Liver (tissue), 3 donors: ENCODE measurements at regions not wholly inside any gene's neighbourhood (a gene's known extent, or its start where the extent isn't known, plus 50 kb on each side); places are given as distances from the start of the nearest gene placed in this dataset.

Experiments
- GABPA ChIP-seq, 2 donors: IDR thresholded peaks in 1 of 2; conservative IDR thresholded peaks in 1 of 2; 2 replicates each; pipeline ENCODE4 v1.6.1; 2016; ENCODE audit warnings: antibody characterized with exemption in 2 of 2, mild to moderate bottlenecking in 1 of 2, moderate library complexity in 1 of 2
- JUND ChIP-seq, 2 donors: IDR thresholded peaks; 2 replicates each; pipeline ENCODE4 v1.6.1; 2016; ENCODE audit warnings: antibody characterized with exemption in 2 of 2
- RAD21 ChIP-seq, 2 donors: IDR thresholded peaks; 2 replicates each; pipeline ENCODE4 v1.6.1; 2016; ENCODE audit warnings: antibody characterized with exemption in 2 of 2, mild to moderate bottlenecking in 2 of 2
- SP1 ChIP-seq: IDR thresholded peaks from 2 replicates; pipeline ENCODE4 v1.6.1; 2018; ENCODE audit warnings: antibody characterized with exemption, mild to moderate bottlenecking
- TAF1 ChIP-seq: conservative IDR thresholded peaks from 2 replicates; pipeline ENCODE4 v1.6.1; 2016; ENCODE audit warnings: antibody characterized with exemption, mild to moderate bottlenecking
- YY1 ChIP-seq: IDR thresholded peaks from 2 replicates; pipeline ENCODE4 v1.6.1; 2016; ENCODE audit warnings: antibody characterized with exemption, mild to moderate bottlenecking
- TF ChIP-seq, protein P1 (sequence below): fragments of 150-350 bp; IDR thresholded peaks from 2 replicates; pipeline ENCODE4 v1.5.1; 2017; ENCODE audit warnings: improper control_type of control experiment, low read depth, low read length; ENCODE audit not compliant: missing input control
- TF ChIP-seq, protein P2 (sequence below): IDR thresholded peaks from 2 replicates; pipeline ENCODE4 v1.6.1; 2016; ENCODE audit warnings: antibody characterized with exemption
- TF ChIP-seq, protein P3 (sequence below): IDR thresholded peaks from 2 replicates; pipeline ENCODE4 v1.6.1; 2016; ENCODE audit warnings: antibody characterized with exemption, mild to moderate bottlenecking
- TF ChIP-seq, protein P4 (sequence below): IDR thresholded peaks from 2 replicates; pipeline ENCODE4 v1.6.1; 2016; ENCODE audit warnings: antibody characterized with exemption
- donor health status: healthy.
- donor health status: healthy.

DNA sequence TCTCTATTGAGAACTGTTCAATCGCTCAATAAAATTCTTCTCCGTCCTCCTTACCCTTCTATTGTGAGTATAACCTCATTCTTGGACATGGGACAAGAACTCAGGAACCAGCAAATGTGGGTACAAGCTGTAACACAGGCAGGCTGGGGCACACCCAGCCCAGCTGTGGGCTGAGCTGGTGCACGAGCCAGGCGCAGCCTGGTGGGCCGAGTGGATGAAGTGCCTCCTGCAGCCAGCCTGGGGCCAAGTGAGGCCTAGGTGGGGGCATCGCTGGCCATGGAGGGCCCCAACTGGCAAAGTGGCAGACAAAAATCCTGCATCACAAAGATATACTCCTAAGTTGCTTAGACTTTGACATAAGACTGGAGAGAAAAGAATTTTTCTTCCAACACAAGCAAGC is 57.9 kb upstream of the DIAPH3 start:
- TF ChIP-seq, protein P1, sequence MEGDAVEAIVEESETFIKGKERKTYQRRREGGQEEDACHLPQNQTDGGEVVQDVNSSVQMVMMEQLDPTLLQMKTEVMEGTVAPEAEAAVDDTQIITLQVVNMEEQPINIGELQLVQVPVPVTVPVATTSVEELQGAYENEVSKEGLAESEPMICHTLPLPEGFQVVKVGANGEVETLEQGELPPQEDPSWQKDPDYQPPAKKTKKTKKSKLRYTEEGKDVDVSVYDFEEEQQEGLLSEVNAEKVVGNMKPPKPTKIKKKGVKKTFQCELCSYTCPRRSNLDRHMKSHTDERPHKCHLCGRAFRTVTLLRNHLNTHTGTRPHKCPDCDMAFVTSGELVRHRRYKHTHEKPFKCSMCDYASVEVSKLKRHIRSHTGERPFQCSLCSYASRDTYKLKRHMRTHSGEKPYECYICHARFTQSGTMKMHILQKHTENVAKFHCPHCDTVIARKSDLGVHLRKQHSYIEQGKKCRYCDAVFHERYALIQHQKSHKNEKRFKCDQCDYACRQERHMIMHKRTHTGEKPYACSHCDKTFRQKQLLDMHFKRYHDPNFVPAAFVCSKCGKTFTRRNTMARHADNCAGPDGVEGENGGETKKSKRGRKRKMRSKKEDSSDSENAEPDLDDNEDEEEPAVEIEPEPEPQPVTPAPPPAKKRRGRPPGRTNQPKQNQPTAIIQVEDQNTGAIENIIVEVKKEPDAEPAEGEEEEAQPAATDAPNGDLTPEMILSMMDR = no peak
- TF ChIP-seq, protein P2, sequence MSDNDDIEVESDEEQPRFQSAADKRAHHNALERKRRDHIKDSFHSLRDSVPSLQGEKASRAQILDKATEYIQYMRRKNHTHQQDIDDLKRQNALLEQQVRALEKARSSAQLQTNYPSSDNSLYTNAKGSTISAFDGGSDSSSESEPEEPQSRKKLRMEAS = no peak
- TF ChIP-seq JUND (IDR thresholded peaks at IDR 0.05) (no peak), RAD21 (IDR thresholded peaks at IDR 0.05) (no peak), YY1 (no peak), SP1 (no peak), GABPA (IDR thresholded peaks at IDR 0.05 in 1 of 2, conservative IDR thresholded peaks at IDR 0.05 in 1 of 2) (no peak), TAF1 (no peak)
- TF ChIP-seq, protein P3, sequence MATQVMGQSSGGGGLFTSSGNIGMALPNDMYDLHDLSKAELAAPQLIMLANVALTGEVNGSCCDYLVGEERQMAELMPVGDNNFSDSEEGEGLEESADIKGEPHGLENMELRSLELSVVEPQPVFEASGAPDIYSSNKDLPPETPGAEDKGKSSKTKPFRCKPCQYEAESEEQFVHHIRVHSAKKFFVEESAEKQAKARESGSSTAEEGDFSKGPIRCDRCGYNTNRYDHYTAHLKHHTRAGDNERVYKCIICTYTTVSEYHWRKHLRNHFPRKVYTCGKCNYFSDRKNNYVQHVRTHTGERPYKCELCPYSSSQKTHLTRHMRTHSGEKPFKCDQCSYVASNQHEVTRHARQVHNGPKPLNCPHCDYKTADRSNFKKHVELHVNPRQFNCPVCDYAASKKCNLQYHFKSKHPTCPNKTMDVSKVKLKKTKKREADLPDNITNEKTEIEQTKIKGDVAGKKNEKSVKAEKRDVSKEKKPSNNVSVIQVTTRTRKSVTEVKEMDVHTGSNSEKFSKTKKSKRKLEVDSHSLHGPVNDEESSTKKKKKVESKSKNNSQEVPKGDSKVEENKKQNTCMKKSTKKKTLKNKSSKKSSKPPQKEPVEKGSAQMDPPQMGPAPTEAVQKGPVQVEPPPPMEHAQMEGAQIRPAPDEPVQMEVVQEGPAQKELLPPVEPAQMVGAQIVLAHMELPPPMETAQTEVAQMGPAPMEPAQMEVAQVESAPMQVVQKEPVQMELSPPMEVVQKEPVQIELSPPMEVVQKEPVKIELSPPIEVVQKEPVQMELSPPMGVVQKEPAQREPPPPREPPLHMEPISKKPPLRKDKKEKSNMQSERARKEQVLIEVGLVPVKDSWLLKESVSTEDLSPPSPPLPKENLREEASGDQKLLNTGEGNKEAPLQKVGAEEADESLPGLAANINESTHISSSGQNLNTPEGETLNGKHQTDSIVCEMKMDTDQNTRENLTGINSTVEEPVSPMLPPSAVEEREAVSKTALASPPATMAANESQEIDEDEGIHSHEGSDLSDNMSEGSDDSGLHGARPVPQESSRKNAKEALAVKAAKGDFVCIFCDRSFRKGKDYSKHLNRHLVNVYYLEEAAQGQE = no peak
- TF ChIP-seq, protein P4, sequence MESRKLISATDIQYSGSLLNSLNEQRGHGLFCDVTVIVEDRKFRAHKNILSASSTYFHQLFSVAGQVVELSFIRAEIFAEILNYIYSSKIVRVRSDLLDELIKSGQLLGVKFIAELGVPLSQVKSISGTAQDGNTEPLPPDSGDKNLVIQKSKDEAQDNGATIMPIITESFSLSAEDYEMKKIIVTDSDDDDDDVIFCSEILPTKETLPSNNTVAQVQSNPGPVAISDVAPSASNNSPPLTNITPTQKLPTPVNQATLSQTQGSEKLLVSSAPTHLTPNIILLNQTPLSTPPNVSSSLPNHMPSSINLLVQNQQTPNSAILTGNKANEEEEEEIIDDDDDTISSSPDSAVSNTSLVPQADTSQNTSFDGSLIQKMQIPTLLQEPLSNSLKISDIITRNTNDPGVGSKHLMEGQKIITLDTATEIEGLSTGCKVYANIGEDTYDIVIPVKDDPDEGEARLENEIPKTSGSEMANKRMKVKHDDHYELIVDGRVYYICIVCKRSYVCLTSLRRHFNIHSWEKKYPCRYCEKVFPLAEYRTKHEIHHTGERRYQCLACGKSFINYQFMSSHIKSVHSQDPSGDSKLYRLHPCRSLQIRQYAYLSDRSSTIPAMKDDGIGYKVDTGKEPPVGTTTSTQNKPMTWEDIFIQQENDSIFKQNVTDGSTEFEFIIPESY = no peak
